SK-N-SH (cell line): ENCODE measurements at regions not wholly inside any gene's neighbourhood (a gene's known extent, or its start where the extent isn't known, plus 50 kb on each side); places are given as distances from the start of the nearest gene placed in this dataset.
"Not testable (repeated sequence)": the region's sequence is repeated elsewhere in the genome, so short reads cannot be mapped to it uniquely, and the experiment has no call there.

Experiments used
- CTCF ChIA-PET: fragments of 300-600, 350-600 bp; formaldehyde crosslinking; extraction: SDS; loops from one replicate; lab custom pipeline; 2021; lab: Yijun Ruan, JAX
- POLR2A ChIA-PET: fragments of 350-600 bp; sonication (Branson Sonifier 250); formaldehyde crosslinking; extraction: SDS; loops from one replicate; lab custom pipeline; 2020; ENCODE audit warnings: antibody characterized with exemption, inconsistent platforms; lab: Yijun Ruan, JAX
- DNase-seq: peaks from one replicate; pipeline ENCODE4 v3.0.0; 2012
- H2AFZ ChIP-seq: fragments of 200-600 bp; sonication (generic); 2 replicates; pipeline ENCODE4 v1.8.1; 2016; ENCODE audit warnings: antibody characterized with exemption, mild to moderate bottlenecking, low read depth
- H3F3A ChIP-seq: fragments of 200-600 bp; sonication (generic); replicated peaks from 2 replicates; pipeline ENCODE3; 2016; ENCODE audit warnings: antibody characterized with exemption, mild to moderate bottlenecking; ENCODE audit not compliant: insufficient read depth
- H3K27ac ChIP-seq, 2 experiments: fragments of 200-500 bp in 1 of 2; fragments of 200-600 bp in 1 of 2; sonication (Bioruptor generic) in 1 of 2; sonication (generic), shearing (Covaris generic) in 1 of 2; 2 replicates each; pipeline versions ENCODE4 v1.5.1 to v1.6.1; 2014 to 2016; ENCODE audit warnings: low read depth in 2 of 2, inconsistent platforms in 1 of 2, low read length in 1 of 2, mild to moderate bottlenecking in 1 of 2, mixed read lengths in 1 of 2
- H3K27me3 ChIP-seq: fragments of 200-600 bp; sonication (generic), shearing (Covaris generic); 2 replicates; pipeline ENCODE4 v1.6.1; 2016; ENCODE audit warnings: mixed run types; ENCODE audit not compliant: insufficient read depth
- H3K36me3 ChIP-seq, 2 experiments: fragments of 200-500 bp in 1 of 2; fragments of 200-600 bp in 1 of 2; sonication (Bioruptor generic) in 1 of 2; sonication (generic) in 1 of 2; replicated peaks in 1 of 2; 2 replicates each; pipeline versions ENCODE3 to v1.5.1; 2014 to 2016; ENCODE audit warnings: low read length in 1 of 2, mild to moderate bottlenecking in 1 of 2; ENCODE audit not compliant: insufficient read depth in 2 of 2, control insufficient read depth in 1 of 2
- H3K4me1 ChIP-seq, 2 experiments: fragments of 200-500 bp in 1 of 2; fragments of 200-600 bp in 1 of 2; sonication (Bioruptor generic) in 1 of 2; sonication (generic), shearing (Covaris generic) in 1 of 2; 2 replicates each; pipeline versions ENCODE4 v1.5.1 to v1.6.1; 2014 to 2016; ENCODE audit warnings: low read depth in 1 of 2, low read length in 1 of 2, mixed run types in 1 of 2; ENCODE audit not compliant: insufficient read depth in 2 of 2, control insufficient read depth in 1 of 2
- H3K4me2 ChIP-seq: fragments of 200-600 bp; sonication (generic), shearing (Covaris generic); 2 replicates; pipeline ENCODE4 v1.6.1; 2017; ENCODE audit warnings: mixed run types
- H3K4me3 ChIP-seq, 2 experiments: fragments of 200-500 bp in 1 of 2; fragments of 200-600 bp in 1 of 2; sonication (Bioruptor generic) in 1 of 2; sonication (generic), shearing (Covaris generic) in 1 of 2; 2 replicates each; pipeline versions ENCODE4 v1.5.1 to v1.8.1; 2014 to 2016; ENCODE audit warnings: low read depth in 2 of 2, inconsistent platforms in 1 of 2, low read length in 1 of 2, mild to moderate bottlenecking in 1 of 2, mixed read lengths in 1 of 2, moderate library complexity in 1 of 2
- H3K79me2 ChIP-seq: fragments of 200-600 bp; sonication (generic); 2 replicates; pipeline ENCODE4 v1.8.1; 2017; ENCODE audit warnings: mild to moderate bottlenecking; ENCODE audit not compliant: insufficient read depth
- H3K9ac ChIP-seq: fragments of 200-600 bp; sonication (generic); 2 replicates; pipeline ENCODE4 v1.6.1; 2017; ENCODE audit warnings: mixed run types
- H3K9me2 ChIP-seq: fragments of 200-600 bp; sonication (generic); 2 replicates; pipeline ENCODE4 v1.6.1; 2017; ENCODE audit warnings: mixed run types
- H3K9me3 ChIP-seq: fragments of 200-600 bp; sonication (generic); 2 replicates; pipeline ENCODE4 v1.6.1; 2017; ENCODE audit warnings: mixed run types, mild to moderate bottlenecking, moderate library complexity
- H4K20me1 ChIP-seq: fragments of 200-600 bp; sonication (generic); 2 replicates; pipeline ENCODE4 v1.6.1; 2017; ENCODE audit warnings: mild to moderate bottlenecking, mixed run types; ENCODE audit not compliant: insufficient read depth
- CHD2 ChIP-seq: fragments of 150-350 bp; IDR thresholded peaks from 2 replicates; pipeline ENCODE4 v1.6.1; 2018; ENCODE audit warnings: low read length; ENCODE audit not compliant: partially characterized antibody
- EP300 ChIP-seq, 2 experiments: IDR thresholded peaks; 2 replicates each; pipeline versions ENCODE4 v1.4.0 to v1.6.1; 2012; ENCODE audit warnings: borderline replicate concordance in 1 of 2, low read depth in 1 of 2, low read length in 1 of 2
- EZH2phosphoT487 ChIP-seq: fragments of 200-600 bp; sonication (generic); IDR thresholded peaks from 2 replicates; pipeline ENCODE4 v1.6.1; 2017; ENCODE audit warnings: low read depth, mixed run types, mild to moderate bottlenecking, antibody characterized with exemption, moderate library complexity, borderline replicate concordance
- FOXJ3 ChIP-seq: sonication (generic); formaldehyde crosslinking; IDR thresholded peaks from 2 replicates; pipeline ENCODE4 v1.5.1; 2020; ENCODE audit warnings: mild to moderate bottlenecking, missing genetic modification reagents
- GABPA ChIP-seq: IDR thresholded peaks from 2 replicates; pipeline ENCODE4 v1.4.0; 2012; ENCODE audit warnings: low read depth, mild to moderate bottlenecking
- JUND ChIP-seq: IDR thresholded peaks from 2 replicates; pipeline ENCODE4 v1.4.0; 2012
- MXI1 ChIP-seq: IDR thresholded peaks from 2 replicates; pipeline ENCODE4 v1.6.1; 2012; ENCODE audit warnings: mild to moderate bottlenecking, low read depth, low read length, improper control_type of control experiment
- NFIC ChIP-seq: IDR thresholded peaks from 2 replicates; pipeline ENCODE4 v1.4.0; 2012; ENCODE audit warnings: borderline replicate concordance
- RAD21 ChIP-seq: IDR thresholded peaks from 2 replicates; pipeline ENCODE4 v1.6.1; 2012; ENCODE audit warnings: mild to moderate bottlenecking, low read length
- RFX5 ChIP-seq: IDR thresholded peaks from 2 replicates; pipeline ENCODE4 v1.6.1; 2012; ENCODE audit warnings: mild to moderate bottlenecking, improper control_type of control experiment, low read length
- TAF1 ChIP-seq: IDR thresholded peaks from 2 replicates; pipeline ENCODE4 v1.6.1; 2012; ENCODE audit warnings: low read depth, mild to moderate bottlenecking, low read length, moderate library complexity, borderline replicate concordance
- WGBS: methylation state at CpG from one replicate; pipeline ENCODE4 v1.1.6; 2017; ENCODE audit warnings: low lambda C conversion rate; 5-methylcytosine and 5-hydroxymethylcytosine counted together
- TF ChIP-seq, protein P1 (sequence below): IDR thresholded peaks from 2 replicates; pipeline ENCODE4; 2012

DNA sequence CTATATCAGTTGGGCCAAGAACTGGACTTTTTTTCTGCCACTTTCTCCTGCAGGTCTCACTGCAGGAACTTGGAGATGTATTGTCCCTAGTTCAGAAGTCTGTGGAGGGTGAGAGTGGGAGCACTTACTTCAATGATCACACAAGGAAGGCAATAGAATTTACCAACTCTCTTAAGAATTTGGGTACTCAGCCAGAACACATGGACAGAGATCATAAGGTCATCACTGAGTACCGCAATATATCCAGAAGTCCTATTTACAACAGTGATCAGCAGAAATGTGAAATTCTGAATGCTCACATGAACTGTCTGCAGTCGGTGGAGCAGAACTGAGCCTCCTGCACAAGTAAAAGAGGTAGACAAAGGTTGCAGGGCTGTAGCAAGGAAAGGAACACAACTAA lies 101.0 kb downstream of the FAM114A2 start:
- TF ChIP-seq GABPA (no peak), NFIC (no peak), TAF1 (no peak), MXI1 (no peak), RAD21 (no peak), EP300 (IDR thresholded peaks at IDR 0.05; ENCODE audit: borderline replicate concordance in 1 of 2, low read depth in 1 of 2, low read length in 1 of 2) (no peak), JUND (no peak), EZH2phosphoT487 (no peak), RFX5 (no peak), CHD2 (no peak)
- ChIA-PET CTCF (no interaction called here), POLR2A (no interaction called here)
- H3K9me3 ChIP-seq, result peaks cover 1% of the 10 kb centered on the region; the same call in 1 of the 2 replicates
- no peaks in the 10 kb centered on the region for H3K36me3 ChIP-seq
- no peaks in the 10 kb centered on the region for H3F3A ChIP-seq
- H3K79me2 ChIP-seq, result no peaks in the 10 kb centered on the region
- H2AFZ ChIP-seq, result no peak overlapping the region
- H3K27ac ChIP-seq, result no peak overlapping the region
- no peak for DNase-seq
- H3K27me3 ChIP-seq, result no peaks in the 10 kb centered on the region
- no peaks in the 10 kb centered on the region for H3K9me2 ChIP-seq
- no peaks in the 10 kb centered on the region for H4K20me1 ChIP-seq
- H3K9ac ChIP-seq, result no peak overlapping the region
- WGBS, result 29% methylated on average over 2 of the region's 2 CpGs
- H3K4me1 ChIP-seq, result no peaks in the 10 kb centered on the region
- H3K4me3 ChIP-seq, result no peak overlapping the region
- H3K4me2 ChIP-seq, result no peak overlapping the region

DNA sequence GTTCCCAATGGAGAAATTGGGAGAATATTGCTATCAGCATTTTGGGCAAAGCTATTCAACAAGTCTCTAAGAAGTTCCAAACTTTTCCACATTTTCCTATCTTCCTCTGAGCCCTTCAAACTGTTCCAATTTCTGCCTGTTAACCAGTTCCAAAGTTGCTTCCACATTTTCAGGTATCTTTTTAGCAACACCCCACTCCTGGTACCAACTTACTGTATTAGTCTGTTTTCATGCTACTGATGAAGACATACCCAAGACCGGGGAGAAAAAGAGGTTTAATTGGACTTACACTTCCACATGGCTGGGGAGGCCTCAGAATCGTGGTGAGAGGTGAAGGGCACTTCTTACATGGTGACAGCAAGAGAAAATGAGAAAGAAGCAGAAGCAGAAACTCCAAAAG lies 103.6 kb downstream of the FAM114A2 start:
- DNase-seq, H3K9me3 ChIP-seq, H3K4me2 ChIP-seq, H3F3A ChIP-seq, H3K4me1 ChIP-seq, H2AFZ ChIP-seq, H3K27me3 ChIP-seq, H3K36me3 ChIP-seq, CTCF ChIA-PET, H3K9me2 ChIP-seq, H3K79me2 ChIP-seq, H3K27ac ChIP-seq, H3K9ac ChIP-seq, H3K4me3 ChIP-seq, POLR2A ChIA-PET, H4K20me1 ChIP-seq: not testable (repeated sequence)
- WGBS, result 0% methylated on average over 2 of the region's 2 CpGs

DNA sequence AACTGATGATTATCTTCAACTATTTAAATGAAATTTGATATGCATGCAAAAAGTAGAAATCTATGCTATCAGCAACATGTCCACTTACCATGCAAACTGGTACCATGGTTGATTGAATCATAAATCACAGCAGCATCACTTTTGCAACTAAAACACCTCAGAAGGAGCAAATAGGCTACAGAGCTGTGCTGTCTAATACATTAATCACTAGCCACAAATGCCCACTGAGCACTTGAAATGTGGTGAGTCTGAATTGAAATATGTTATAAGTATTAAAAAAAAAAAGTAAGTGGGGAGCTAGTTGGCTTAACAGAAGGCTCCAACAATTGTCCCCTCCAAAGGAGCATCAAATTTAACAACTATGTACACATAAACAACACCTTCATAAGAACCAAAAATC lies 112.5 kb downstream of the FAM114A2 start:
- Histone ChIP-seq H4K20me1 (no peaks in the 10 kb centered on the region), H3K27ac (no peak overlapping the region), H3K36me3 (no peaks in the 10 kb centered on the region), H3K9ac (no peak overlapping the region), H3K27me3 (no peaks in the 10 kb centered on the region), H3K9me3 (no peaks in the 10 kb centered on the region), H3K4me1 (no peaks in the 10 kb centered on the region), H3K4me3 (no peak overlapping the region), H3F3A (no peaks in the 10 kb centered on the region), H3K79me2 (no peaks in the 10 kb centered on the region), H3K9me2 (no peaks in the 10 kb centered on the region), H3K4me2 (no peak overlapping the region), H2AFZ (no peak overlapping the region)
- ChIA-PET POLR2A (no interaction called here), CTCF (no interaction called here)
- no peak for DNase-seq
- no peak for TF ChIP-seq FOXJ3 (CRISPR knock-in tag)
- TF ChIP-seq, protein P1, sequence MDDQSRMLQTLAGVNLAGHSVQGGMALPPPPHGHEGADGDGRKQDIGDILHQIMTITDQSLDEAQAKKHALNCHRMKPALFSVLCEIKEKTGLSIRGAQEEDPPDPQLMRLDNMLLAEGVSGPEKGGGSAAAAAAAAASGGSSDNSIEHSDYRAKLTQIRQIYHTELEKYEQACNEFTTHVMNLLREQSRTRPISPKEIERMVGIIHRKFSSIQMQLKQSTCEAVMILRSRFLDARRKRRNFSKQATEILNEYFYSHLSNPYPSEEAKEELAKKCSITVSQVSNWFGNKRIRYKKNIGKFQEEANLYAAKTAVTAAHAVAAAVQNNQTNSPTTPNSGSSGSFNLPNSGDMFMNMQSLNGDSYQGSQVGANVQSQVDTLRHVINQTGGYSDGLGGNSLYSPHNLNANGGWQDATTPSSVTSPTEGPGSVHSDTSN, result peak; percentile 21; the same call in 1 of the 2 replicates
